EL (cell line): ENCODE measurements at regions not wholly inside any gene's neighbourhood (a gene's known extent, or its start where the extent isn't known, plus 50 kb on each side); places are given as distances from the start of the nearest gene placed in this dataset.
"Not testable (repeated sequence)": the region's sequence is repeated elsewhere in the genome, so short reads cannot be mapped to it uniquely, and the experiment has no call there.

ENCODE experiments used
- DNase-seq: peaks from one replicate; pipeline ENCODE4 v3.0.0-alpha.2; 2016

DNA sequence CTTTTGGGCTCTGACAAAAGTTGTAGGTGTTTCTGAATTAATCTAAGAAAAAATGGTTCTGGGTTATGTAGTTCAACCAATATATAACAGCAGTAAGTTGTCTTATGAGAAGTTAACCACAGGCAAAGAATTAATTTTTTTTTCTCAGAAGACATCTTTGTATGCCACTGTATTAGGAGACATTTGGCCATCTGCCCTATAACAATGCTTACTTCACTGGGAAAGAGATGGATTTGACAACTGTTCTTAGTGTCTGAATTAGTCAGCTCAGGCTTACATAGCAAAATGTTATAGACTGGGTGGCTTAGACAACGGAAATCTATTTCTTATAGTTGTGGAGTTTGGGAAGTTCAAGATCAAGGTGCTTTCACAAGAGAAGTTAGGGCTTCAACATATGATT, 508.1 kb downstream of the STIM2 start:
- no peak for DNase-seq

DNA sequence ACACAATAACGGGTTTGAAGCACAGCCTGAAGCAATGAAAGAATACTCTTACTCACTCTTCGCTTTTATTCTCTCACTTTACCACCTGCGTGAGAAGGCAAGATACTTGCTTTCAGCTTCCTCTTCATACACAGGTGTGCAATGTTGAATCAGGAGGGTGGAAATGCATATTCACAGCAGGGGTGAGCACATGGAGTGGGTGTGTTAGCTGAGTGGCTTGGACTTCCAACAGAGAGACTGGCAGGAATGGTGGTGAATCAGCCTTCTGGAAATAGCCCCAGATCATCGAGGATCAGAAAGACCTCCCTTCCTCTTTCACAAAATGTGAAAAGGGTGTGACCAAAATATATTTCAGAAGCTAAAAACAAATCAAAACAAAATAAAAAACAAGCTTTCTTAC, 521.2 kb downstream of the STIM2 start:
- no peak for DNase-seq

DNA sequence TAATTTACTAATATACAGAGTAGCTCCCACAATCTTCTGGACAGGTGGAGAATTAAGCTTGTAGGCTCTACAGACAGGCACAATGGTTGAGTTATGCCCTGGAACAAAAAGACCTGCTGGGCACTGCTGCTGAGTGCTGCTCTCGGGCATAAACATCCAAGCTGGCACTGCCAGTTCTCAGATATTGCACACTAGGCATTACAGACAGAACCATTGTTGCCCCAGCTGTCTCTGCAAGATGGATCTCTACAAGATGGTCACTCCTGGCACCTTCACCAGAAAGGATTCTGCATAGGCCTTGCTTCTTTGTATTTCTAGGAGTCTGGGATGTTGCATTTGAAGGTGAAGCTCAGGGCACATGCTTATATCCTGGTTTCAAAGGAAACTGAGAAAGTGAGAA, 527.1 kb downstream of the STIM2 start:
- DNase-seq: no peak

- DNase-seq: peak; percentile 86
Measured at GRCh38 chr4:27397886-27398285, 537.2 kb downstream of the STIM2 start.

GRCh38 chr4:27398631-27399310, 538.1 kb downstream of the STIM2 start:
- DNase-seq: peak; percentile 21

DNA sequence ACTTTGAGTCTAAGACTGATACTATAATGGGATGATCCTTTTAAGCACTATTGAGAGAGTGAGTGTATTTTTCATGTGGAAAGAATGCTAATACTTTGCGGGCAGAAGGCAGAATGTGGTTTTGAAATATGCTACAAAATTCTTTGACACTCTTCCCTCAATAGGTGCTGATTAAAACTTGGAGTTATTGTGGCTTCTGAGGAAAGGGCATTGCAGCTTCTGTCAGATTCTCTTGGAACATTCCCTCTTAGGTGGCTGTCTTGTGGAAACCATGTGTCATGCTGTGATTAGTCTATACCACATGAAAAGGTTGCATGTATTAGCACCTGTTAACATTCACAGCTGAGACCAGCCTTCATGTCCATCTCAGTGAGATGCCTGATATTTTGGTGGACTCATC, 547.0 kb downstream of the STIM2 start:
- peak; percentile 32 for DNase-seq

DNA sequence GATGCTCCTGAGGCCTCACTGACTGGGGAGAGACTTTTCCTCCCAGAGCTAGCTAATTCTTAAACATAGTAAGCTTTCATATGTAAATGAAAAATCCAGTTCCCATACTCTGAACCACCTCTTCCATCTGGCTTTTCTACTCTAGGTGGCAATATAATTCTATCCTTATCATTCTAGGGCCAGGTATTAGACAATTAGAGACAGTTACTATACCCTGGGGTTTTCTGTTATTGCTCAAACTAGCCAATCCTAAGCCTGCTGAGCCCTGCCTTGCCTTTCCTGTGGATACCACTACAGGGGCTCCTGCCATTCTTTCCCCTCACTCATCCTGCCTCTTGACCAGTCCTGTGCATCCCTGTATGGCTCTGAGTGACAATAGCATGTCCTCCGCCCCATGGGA, 552.0 kb downstream of the STIM2 start:
- DNase-seq: no peak

DNA sequence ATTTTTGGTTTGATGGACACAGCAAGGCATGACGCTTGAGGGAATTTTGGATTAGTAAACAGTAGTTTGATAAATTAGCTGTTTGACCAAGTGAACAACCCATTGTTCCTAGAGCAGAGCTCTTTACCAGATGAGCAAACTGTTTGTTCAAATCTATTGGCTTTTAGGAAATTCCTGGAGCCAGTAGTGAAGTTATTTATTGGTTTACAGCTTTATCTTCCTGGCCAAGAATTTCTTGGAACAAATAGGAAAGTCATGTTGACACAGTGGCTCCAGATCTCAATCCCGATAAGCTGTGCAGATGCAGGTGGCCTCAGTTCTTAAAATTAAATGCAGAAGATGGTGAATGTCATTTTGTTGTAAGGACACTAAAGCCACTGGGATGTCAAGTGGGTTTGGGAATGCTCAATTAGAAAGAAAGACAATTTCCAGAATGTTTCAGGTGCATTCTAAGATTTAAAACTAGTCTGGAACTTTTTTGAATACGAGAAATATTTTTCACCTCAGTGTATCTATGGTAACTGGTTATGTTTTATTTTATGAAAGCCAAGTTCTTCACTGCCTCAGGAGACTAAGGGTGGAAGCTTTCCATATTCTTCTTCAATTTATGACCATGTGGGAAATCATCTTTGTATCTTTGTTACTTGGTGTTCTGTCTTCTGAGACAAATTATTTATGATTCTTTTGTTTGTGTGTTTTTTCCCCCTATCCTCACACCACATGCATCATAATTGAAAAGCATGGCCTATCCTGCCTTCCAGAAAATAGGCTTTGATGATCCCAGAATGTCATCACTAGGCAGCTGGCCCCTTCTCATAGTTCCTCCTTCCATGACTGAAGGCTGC, 554.5 kb downstream of the STIM2 start:
- no peak for DNase-seq

GRCh38 chr4:27428661-27429060, 568.0 kb downstream of the STIM2 start:
- no peak for DNase-seq

- peak; percentile 47 for DNase-seq
Measured at GRCh38 chr4:27429364-27429871, 568.8 kb downstream of the STIM2 start.

DNA sequence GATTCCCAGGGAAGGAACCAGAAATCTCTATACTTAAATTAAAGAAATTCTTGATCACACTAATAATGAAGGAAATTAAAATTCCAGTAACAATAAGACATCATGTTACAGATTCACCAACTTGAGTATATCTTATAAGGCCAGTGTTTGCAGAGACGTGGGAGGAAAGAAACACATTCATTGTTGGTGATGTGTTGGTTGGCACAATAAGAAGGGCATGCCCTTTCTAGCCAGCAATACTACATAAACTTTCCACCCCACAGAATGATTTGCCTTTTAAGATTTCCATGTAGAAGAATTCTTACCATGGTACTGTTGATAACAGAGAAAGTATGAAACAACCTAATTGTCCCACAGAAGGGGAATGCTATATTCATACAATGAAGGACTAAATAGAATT, 581.5 kb downstream of the STIM2 start:
- DNase-seq: no peak

DNA sequence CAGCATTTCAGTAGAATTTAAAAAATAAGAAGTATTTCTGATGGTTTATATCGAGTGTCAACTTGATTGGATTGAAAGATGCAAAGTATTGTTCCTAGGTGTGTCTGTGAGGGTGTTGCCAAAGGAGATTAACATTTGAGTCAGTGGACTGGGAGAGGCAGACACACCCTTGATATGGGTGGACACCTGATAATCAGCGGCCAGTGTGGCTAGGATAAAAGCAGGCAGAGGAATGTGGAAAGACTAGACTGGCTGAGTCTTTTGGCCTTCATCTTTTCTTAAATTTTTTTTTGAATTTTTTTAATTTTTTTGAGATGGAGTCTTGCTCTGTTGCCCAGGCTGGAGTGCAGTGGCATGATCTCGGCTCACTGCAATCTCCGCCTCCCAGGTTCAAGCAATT, 582.0 kb downstream of the STIM2 start:
- not testable (repeated sequence) for DNase-seq

GRCh38 chr4:27463816-27464215, 603.2 kb downstream of the STIM2 start:
- peak; percentile 92 for DNase-seq

DNA sequence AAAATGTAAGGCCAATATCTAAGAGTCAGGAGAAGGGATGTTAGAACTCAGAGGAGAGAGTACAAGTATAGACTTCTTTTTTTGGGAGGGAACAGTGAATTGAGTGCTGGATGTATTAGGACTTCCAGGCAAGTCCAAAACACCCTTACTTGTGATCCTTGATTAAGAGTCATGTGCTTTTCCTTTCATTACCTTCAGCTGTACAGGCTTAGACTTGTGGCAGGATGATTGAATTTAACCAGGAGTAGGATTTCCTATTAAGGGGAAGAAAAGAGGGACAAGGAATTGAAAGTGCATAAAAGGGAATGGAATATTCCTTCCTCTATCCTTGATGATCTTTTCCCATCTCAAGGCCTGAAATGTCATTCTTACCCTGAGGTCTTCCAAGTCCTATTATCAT, 606.7 kb downstream of the STIM2 start:
- DNase-seq: no peak

DNA sequence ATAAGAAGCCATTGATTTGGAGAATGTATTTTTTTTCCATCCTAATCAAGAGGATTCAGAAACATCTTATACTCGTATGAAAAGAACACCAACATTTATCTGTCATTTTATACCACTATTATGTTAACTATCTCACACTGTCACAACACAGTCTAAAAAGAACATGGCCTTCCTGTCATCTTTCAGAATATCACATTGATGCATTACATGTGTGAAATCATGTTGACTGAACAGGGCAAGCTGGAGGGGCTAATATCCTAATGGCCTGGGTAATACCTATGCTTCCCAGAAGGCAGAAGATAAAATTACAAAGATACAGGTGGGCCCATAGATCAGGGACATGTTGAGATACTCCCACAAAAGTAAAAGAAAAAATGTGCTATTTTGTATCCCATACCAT, 611.7 kb downstream of the STIM2 start:
- DNase-seq: no peak

DNA sequence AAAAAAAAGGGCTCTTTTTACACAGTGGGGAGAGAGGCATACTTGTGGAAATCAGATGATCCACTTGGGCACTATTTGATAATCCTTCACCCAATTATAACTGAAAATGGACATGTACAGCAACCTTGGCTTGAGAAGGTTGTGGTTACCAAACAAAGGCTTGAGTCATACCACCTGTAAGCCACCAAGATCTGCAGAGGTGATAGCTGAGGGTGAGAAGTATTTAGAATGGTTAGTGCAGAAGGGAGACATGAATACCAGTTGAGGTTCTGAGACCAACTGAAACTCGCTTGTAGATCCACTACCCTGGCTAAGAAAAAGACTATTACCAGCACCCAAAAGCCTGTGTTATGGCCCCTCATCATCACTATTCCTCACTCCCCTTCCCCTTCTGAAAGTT, 614.0 kb downstream of the STIM2 start:
- no peak for DNase-seq

GRCh38 chr4:27484216-27484615, 623.6 kb downstream of the STIM2 start:
- no peak for DNase-seq

DNA sequence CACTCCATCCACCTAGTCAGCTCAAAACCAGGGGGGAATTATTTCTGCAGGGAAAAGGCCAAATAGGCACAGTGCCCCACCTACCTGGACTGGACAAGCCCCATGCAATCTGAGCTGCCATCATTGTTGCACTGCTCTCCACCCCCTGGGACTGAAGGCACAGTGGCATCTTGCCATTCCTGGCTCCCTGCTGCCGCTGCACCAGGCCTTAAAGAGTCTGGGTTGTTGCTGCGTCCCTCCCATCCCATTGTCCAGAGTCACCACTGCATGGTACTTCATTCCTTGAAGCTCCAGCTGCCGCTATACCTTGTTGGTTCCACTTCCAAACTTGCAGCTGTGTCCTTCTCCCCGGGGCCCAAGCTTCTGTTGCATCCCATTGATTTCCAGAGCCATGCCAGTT, 629.7 kb downstream of the STIM2 start:
- DNase-seq: no peak

GRCh38 chr4:27490766-27491165, 630.1 kb downstream of the STIM2 start:
- no peak for DNase-seq

GRCh38 chr4:27506401-27506800, 645.8 kb downstream of the STIM2 start:
- DNase-seq: no peak

GRCh38 chr4:27514711-27515110, 654.1 kb downstream of the STIM2 start:
- DNase-seq: peak; percentile 15

GRCh38 chr4:27515140-27515539, 654.5 kb downstream of the STIM2 start:
- no peak for DNase-seq

GRCh38 chr4:27518876-27519275, 658.2 kb downstream of the STIM2 start:
- DNase-seq: no peak

- DNase-seq: peak; percentile 9
Measured at GRCh38 chr4:27524224-27524623, 663.6 kb downstream of the STIM2 start.
